ENCODE measurements at regions not wholly inside any gene's neighbourhood (a gene's known extent, or its start where the extent isn't known, plus 50 kb on each side); places are given as distances from the start of the nearest gene placed in this dataset.

DNA sequence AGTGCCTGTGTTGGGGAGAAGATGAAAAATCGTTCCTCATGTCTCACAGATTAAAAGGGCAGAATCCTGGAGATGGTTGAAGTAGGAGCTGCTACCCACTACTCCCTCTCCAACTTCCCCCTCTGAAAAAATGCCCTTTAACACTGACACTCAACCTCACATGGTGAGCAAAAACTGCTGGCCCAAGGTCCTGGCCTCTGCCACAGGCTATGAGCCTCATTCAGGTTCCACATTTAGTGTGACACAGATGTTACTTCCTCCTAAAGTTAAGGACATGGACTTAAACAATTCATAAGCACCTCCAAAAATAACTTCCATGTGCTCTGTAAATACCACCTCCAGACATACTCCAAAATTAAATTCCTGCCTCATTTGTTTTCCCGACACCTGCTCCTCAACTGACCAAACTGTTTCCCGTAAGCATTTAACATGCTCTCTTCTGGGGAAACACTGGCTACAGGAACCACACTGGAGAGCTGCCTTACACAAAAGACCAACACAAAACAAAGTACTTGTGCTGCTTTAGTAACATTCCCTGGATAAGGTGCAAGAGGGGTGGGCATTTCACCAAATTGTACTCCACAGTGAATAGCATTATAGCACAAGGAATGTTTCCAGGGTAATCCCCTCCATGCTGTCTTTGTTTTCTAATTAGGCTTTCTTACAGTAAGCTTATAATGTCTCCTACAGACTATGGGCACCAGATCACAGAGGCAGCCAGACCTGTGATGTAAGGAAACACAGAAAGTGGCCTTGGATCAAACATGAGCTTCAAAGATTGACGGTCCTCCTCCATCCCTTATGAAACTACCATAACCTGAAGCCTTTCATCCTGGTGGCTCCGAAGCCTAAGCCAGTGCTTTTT lies 57.0 kb downstream of the PHLDA1 start:
- Histone ChIP-seq H3K27ac (replicated peaks) (peak overlapping the region; percentile 60), H3K4me3 (replicated peaks; ENCODE audit: insufficient read depth, low read length) (no peak overlapping the region), H3K27me3 (ENCODE audit: insufficient read depth, poor library complexity, severe bottlenecking) (no peaks in the 10 kb centered on the region)
- TF ChIP-seq GABPA (IDR thresholded peaks at IDR 0.05; ENCODE audit: low read depth) (0 out of 2 replicates have a peak, but pooled peaks have one; percentile 42), POLR2AphosphoS5 (IDR thresholded peaks at IDR 0.05; ENCODE audit: low read depth) (no peak)
- DNase-seq (ENCODE audit: low read depth in 1 of 2, low spot score in 1 of 2): peak in 1 of 2 experiments; percentile 76

DNA sequence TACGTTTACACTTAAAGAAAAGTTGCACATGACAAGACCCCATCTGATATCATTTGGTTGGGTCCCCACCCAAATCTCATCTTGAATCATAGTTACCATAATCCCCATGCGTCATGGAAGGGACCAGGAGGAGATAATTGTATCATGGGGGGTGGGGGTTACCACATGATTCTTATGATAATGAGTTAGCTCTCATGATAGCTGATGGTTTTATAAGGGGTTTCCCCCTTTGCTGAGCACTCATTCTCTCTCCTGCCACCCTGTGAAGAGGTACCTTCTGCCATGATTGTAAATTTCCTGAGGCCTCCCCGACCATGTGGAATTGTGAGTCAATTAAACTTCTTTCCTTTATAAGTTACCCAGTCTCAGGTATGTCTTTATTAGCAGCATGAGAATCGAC lies 60.3 kb downstream of the PHLDA1 start:
- TF ChIP-seq, protein P1, sequence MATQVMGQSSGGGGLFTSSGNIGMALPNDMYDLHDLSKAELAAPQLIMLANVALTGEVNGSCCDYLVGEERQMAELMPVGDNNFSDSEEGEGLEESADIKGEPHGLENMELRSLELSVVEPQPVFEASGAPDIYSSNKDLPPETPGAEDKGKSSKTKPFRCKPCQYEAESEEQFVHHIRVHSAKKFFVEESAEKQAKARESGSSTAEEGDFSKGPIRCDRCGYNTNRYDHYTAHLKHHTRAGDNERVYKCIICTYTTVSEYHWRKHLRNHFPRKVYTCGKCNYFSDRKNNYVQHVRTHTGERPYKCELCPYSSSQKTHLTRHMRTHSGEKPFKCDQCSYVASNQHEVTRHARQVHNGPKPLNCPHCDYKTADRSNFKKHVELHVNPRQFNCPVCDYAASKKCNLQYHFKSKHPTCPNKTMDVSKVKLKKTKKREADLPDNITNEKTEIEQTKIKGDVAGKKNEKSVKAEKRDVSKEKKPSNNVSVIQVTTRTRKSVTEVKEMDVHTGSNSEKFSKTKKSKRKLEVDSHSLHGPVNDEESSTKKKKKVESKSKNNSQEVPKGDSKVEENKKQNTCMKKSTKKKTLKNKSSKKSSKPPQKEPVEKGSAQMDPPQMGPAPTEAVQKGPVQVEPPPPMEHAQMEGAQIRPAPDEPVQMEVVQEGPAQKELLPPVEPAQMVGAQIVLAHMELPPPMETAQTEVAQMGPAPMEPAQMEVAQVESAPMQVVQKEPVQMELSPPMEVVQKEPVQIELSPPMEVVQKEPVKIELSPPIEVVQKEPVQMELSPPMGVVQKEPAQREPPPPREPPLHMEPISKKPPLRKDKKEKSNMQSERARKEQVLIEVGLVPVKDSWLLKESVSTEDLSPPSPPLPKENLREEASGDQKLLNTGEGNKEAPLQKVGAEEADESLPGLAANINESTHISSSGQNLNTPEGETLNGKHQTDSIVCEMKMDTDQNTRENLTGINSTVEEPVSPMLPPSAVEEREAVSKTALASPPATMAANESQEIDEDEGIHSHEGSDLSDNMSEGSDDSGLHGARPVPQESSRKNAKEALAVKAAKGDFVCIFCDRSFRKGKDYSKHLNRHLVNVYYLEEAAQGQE (IDR thresholded peaks at IDR 0.05; ENCODE audit: insufficient replicate concordance, low read depth): no peak
- no peak for TF ChIP-seq GABPA (IDR thresholded peaks at IDR 0.05; ENCODE audit: low read depth)
- TF ChIP-seq, protein P2, sequence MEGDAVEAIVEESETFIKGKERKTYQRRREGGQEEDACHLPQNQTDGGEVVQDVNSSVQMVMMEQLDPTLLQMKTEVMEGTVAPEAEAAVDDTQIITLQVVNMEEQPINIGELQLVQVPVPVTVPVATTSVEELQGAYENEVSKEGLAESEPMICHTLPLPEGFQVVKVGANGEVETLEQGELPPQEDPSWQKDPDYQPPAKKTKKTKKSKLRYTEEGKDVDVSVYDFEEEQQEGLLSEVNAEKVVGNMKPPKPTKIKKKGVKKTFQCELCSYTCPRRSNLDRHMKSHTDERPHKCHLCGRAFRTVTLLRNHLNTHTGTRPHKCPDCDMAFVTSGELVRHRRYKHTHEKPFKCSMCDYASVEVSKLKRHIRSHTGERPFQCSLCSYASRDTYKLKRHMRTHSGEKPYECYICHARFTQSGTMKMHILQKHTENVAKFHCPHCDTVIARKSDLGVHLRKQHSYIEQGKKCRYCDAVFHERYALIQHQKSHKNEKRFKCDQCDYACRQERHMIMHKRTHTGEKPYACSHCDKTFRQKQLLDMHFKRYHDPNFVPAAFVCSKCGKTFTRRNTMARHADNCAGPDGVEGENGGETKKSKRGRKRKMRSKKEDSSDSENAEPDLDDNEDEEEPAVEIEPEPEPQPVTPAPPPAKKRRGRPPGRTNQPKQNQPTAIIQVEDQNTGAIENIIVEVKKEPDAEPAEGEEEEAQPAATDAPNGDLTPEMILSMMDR (IDR thresholded peaks at IDR 0.05; ENCODE audit: insufficient read depth, low read length): no peak
- TF ChIP-seq SPI1 (IDR thresholded peaks at IDR 0.05; ENCODE audit: borderline replicate concordance, low read depth): no peak
- no peak for TF ChIP-seq POLR2AphosphoS5 (IDR thresholded peaks at IDR 0.05; ENCODE audit: low read depth)
- Histone ChIP-seq H3K27me3 (ENCODE audit: insufficient read depth, poor library complexity, severe bottlenecking) (no peaks in the 10 kb centered on the region), H3K4me3 (replicated peaks; ENCODE audit: insufficient read depth, low read length) (no peak overlapping the region), H3K27ac (replicated peaks) (no peak overlapping the region)
- DNase-seq (ENCODE audit: low read depth in 1 of 2, low spot score in 1 of 2): no peak

DNA sequence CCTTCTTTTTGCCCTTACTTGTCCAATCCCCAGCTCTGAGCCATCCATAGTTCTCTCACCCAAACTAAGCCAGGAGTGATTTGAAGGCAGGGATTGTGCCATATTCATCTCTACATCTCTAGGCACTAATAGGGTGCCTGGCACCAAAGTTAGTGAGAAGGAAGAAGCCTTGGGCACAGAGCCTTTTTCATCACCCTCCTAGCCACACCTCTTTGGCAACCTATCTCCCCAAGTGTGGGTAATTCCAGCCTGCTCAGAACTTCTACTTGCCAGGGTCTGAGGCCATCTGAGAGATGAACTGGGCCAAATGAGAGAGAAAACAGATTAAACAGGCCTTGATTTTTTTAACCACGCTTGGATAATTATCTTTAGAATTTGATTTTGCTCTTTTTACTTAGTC lies 61.3 kb downstream of the PHLDA1 start:
- Histone ChIP-seq H3K27ac (replicated peaks) (no peak overlapping the region), H3K4me3 (replicated peaks; ENCODE audit: insufficient read depth, low read length) (no peak overlapping the region), H3K27me3 (ENCODE audit: insufficient read depth, poor library complexity, severe bottlenecking) (no peaks in the 10 kb centered on the region)
- DNase-seq (ENCODE audit: low read depth in 1 of 2, low spot score in 1 of 2): peak in 1 of 2 experiments; percentile 17
- TF ChIP-seq POLR2AphosphoS5 (IDR thresholded peaks at IDR 0.05; ENCODE audit: low read depth) (no peak), GABPA (IDR thresholded peaks at IDR 0.05; ENCODE audit: low read depth) (no peak), SPI1 (IDR thresholded peaks at IDR 0.05; ENCODE audit: borderline replicate concordance, low read depth) (no peak)
- TF ChIP-seq, protein P1 (IDR thresholded peaks at IDR 0.05; ENCODE audit: insufficient replicate concordance, low read depth): no peak
- TF ChIP-seq, protein P2 (IDR thresholded peaks at IDR 0.05; ENCODE audit: insufficient read depth, low read length): no peak

DNA sequence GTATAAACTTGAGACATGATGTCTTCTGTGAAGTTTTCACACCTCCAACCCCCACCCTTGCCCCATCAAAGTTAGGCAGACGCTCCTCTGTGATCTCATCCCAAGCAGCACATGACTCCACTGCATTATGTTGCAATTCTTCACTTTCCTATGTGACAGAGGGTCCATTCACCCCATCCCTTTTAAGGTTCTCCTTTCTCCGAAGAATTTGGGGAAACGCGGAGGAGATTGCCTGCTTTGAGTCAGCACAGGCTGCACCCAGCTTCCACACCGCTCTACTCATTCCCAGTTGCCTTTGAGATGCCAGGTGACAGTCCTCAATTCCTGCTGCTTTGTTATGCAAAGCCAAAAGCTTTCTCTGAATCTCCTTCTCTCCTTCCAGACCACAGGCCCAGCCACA lies 61.8 kb downstream of the PHLDA1 start:
- Histone ChIP-seq H3K4me3 (replicated peaks; ENCODE audit: insufficient read depth, low read length) (no peak overlapping the region), H3K27ac (replicated peaks) (no peak overlapping the region)

More for the DNA sequence above, 61.8 kb downstream of the PHLDA1 start:
- peak; percentile 39 to 56 for DNase-seq (ENCODE audit: low read depth in 1 of 2, low spot score in 1 of 2)
- H3K27me3 ChIP-seq (ENCODE audit: insufficient read depth, poor library complexity, severe bottlenecking): no peaks in the 10 kb centered on the region
- TF ChIP-seq, protein P1 (IDR thresholded peaks at IDR 0.05; ENCODE audit: insufficient replicate concordance, low read depth): no peak
- TF ChIP-seq GABPA (IDR thresholded peaks at IDR 0.05; ENCODE audit: low read depth) (no peak), POLR2AphosphoS5 (IDR thresholded peaks at IDR 0.05; ENCODE audit: low read depth) (no peak), SPI1 (IDR thresholded peaks at IDR 0.05; ENCODE audit: borderline replicate concordance, low read depth) (no peak)
- TF ChIP-seq, protein P2 (IDR thresholded peaks at IDR 0.05; ENCODE audit: insufficient read depth, low read length): no peak
